ENCODE measurements at regions not wholly inside any gene's neighbourhood (a gene's known extent, or its start where the extent isn't known, plus 50 kb on each side); places are given as distances from the start of the nearest gene placed in this dataset.
"Not testable (repeated sequence)": the region's sequence is repeated elsewhere in the genome, so short reads cannot be mapped to it uniquely, and the experiment has no call there.

GRCh38 chr3:30297112-30297511, 309.3 kb upstream of the TGFBR2 start:
- DNase-seq (ENCODE audit: low read depth) = no peak

- DNase-seq (ENCODE audit: low read depth) = no peak
Observed at GRCh38 chr3:30299674-30300385, 306.6 kb upstream of the TGFBR2 start.

- DNase-seq (ENCODE audit: low read depth) = no peak
Observed at GRCh38 chr3:30300809-30301208, 305.6 kb upstream of the TGFBR2 start.

- no peak for DNase-seq (ENCODE audit: low read depth)
Observed at GRCh38 chr3:30302027-30302426, 304.4 kb upstream of the TGFBR2 start.

GRCh38 chr3:30303770-30304169, 302.6 kb upstream of the TGFBR2 start:
- DNase-seq (ENCODE audit: low read depth) = no peak

- DNase-seq (ENCODE audit: low read depth) = no peak
Observed at GRCh38 chr3:30305021-30305420, 301.4 kb upstream of the TGFBR2 start.

- no peak for DNase-seq (ENCODE audit: low read depth)
Observed at GRCh38 chr3:30306896-30307295, 299.5 kb upstream of the TGFBR2 start.

- no peak for DNase-seq (ENCODE audit: low read depth)
Observed at GRCh38 chr3:30307372-30307950, 298.9 kb upstream of the TGFBR2 start.

GRCh38 chr3:30308131-30308530, 298.3 kb upstream of the TGFBR2 start:
- DNase-seq (ENCODE audit: low read depth) = no peak

GRCh38 chr3:30309961-30310954, 296.1 kb upstream of the TGFBR2 start:
- no peak for DNase-seq (ENCODE audit: low read depth)

GRCh38 chr3:30311781-30312180, 294.6 kb upstream of the TGFBR2 start:
- DNase-seq (ENCODE audit: low read depth) = no peak

GRCh38 chr3:30313840-30314239, 292.6 kb upstream of the TGFBR2 start:
- no peak for DNase-seq (ENCODE audit: low read depth)

- no peak for DNase-seq (ENCODE audit: low read depth)
Observed at GRCh38 chr3:30314757-30315325, 291.6 kb upstream of the TGFBR2 start.

- no peak for DNase-seq (ENCODE audit: low read depth)
Observed at GRCh38 chr3:30315447-30315846, 291.0 kb upstream of the TGFBR2 start.

- DNase-seq (ENCODE audit: low read depth) = no peak
Observed at GRCh38 chr3:30317561-30317960, 288.8 kb upstream of the TGFBR2 start.

GRCh38 chr3:30318110-30318509, 288.3 kb upstream of the TGFBR2 start:
- no peak for DNase-seq (ENCODE audit: low read depth)

GRCh38 chr3:30319713-30320112, 286.7 kb upstream of the TGFBR2 start:
- DNase-seq (ENCODE audit: low read depth) = peak; percentile 36

- DNase-seq (ENCODE audit: low read depth) = no peak
Observed at GRCh38 chr3:30320392-30320791, 286.0 kb upstream of the TGFBR2 start.

GRCh38 chr3:30321065-30321464, 285.3 kb upstream of the TGFBR2 start:
- DNase-seq (ENCODE audit: low read depth) = no peak

- not testable (repeated sequence) for DNase-seq (ENCODE audit: low read depth)
Observed at GRCh38 chr3:30323649-30324048, 282.8 kb upstream of the TGFBR2 start.

GRCh38 chr3:30324587-30324986, 281.8 kb upstream of the TGFBR2 start:
- DNase-seq (ENCODE audit: low read depth) = no peak

GRCh38 chr3:30327976-30328375, 278.4 kb upstream of the TGFBR2 start:
- DNase-seq (ENCODE audit: low read depth) = not testable (repeated sequence)

Measured in Daoy (cell line).